CD1c-positive myeloid dendritic cell (primary cell): ENCODE measurements at regions not wholly inside any gene's neighbourhood (a gene's known extent, or its start where the extent isn't known, plus 50 kb on each side); places are given as distances from the start of the nearest gene placed in this dataset.
"Not testable (repeated sequence)": the region's sequence is repeated elsewhere in the genome, so short reads cannot be mapped to it uniquely, and the experiment has no call there.

ENCODE experiments used
- DNase-seq: peaks from one replicate; pipeline ENCODE4 v3.0.0-alpha.2; 2016; ENCODE audit errors: extremely low spot score

DNA sequence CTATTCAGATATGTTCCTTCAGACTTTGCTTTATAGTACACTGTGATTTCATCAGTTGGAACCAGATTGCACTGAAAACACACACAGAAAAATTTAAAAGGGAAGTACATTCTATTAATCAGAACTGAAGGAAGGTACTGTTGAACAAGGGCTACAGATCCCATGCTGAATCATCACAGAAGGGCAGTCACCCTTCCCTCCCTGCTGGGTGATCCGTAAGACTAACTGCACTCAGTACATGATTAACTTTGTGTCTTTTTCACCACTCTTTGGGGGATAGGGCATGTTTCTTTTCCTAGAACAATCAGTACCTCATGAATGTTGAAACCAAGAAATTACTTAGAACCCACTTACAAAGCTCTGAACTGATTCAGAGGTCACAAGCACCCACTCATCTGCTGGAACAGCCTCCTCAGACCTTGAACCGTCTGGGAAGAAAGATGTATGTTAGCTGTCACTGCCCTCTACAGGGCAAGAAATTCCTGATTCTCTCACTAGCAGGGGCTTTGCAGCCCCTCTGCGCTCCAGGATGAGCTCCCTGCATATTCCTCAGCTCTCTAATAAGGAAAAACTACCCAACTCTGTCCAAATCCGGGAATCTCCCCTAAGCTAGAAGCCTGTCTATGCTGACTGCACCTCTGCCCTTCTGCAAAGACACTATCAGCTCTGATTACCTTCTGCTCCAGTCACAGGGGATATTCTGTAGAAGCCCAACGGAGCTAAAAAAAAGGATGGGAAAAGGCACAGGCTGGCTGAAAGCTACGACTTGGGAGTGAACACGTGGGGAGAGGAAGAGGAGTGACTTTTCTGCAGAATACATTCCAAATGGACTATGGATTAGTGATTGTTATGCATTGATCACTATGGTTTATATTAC lies 51.0 kb downstream of the IARS1 start:
- peak; percentile 41 for DNase-seq

- DNase-seq, result no peak
Measured at GRCh38 chr9:92236915-92237314, 56.6 kb downstream of the IARS1 start.

DNA sequence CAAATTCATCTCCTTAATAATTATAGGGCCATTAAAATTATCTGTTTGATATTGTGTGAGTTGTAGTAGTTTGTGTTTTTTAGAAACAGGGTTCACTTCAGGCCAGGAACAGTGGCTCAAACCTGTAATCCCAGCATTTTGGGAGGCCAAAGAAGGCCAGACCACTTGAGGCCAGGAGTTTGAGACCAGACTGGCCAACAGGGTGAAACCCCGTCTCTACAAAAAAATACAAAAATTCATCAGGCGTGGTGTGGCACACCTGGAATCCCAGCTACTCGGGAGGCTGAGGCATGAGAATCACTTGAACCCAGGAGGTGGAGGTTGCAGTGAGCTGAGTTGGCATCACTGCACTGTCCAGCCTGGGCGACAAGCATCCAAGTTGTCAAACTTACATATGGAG lies 57.0 kb downstream of the IARS1 start:
- DNase-seq, result no peak

DNA sequence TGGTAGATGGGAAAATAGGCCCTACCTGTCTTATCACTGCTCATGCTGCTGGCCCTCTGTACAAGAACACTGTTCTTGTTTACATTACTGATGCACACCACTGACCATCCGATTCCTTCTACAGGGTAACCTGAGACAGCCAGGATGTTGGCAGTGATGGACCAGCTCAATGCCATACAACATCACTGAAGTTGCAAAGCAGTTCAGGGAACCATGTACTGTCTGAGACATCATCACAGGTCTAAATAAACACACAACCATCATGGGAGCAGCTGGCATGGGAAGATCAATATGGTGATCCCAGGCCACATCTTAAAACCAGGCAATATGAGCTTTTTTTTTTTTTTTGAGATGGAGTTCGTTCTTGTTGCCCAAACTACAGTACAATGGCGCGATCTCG lies 59.0 kb downstream of the IARS1 start:
- DNase-seq, result no peak

DNA sequence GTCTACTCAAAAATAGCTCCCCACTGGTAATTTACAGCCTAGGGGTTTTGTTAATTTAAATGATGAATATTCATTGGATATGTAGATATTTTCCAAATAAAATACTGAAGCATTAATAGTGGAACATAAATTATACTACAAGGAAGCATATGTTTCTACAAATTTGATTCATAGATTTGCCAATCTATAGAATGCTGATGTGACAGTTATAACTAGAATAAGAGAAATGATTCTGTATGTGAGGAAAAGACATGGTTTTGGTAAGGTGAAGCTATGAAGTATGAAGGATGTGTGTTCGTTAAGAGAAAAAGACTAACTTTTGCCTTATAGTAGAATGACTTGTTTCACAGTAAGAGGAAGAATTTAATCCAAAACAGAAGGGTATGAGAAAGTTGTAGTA lies 61.3 kb downstream of the IARS1 start:
- no peak for DNase-seq

- DNase-seq, result no peak
Measured at GRCh38 chr9:92228628-92229027, 64.9 kb downstream of the IARS1 start.

- no peak for DNase-seq
Measured at GRCh38 chr9:92224177-92224576, 69.3 kb downstream of the IARS1 start.

GRCh38 chr9:92223758-92224157 lies 69.7 kb downstream of the IARS1 start:
- DNase-seq, result no peak

DNA sequence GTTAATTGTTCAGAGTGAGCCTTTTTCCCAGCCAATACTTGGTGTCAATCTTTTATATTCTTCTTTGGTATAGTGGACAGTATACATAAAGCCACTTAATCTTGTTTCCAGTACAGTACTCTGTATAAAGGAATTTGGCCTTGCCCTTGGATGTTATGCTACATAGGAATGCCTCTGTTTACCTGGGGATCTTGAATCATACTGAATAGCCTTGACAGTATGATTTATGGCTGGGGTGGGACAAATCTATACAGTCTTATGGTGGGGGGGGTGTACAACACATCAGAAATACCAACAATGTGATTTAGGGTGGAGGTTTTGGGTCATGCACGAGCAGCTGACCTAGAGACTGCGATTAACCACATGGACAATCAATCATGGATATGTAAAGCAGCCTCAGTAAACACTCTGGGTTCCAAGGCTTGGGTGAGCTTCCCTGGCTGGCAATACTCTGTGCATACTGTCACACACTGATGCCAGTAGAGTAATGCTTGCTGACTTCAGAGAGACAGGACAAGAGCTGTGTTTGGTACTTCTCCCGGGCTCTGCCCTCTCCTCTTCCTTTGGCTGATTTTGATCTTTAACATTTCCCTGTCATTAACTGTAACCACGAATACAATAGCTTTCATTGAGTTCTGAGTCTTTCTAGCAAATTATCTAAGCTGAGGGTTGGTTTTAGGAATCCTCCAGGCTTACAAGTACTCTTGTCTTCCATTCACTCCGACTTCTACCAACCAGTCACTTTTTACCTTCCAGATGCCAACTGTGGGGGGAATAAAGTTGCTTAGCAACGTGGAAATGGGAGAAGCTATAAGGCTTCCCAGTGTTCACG lies 84.6 kb downstream of the IARS1 start:
- DNase-seq, result no peak

- no peak for DNase-seq
Measured at GRCh38 chr9:92206488-92206887, 87.0 kb downstream of the IARS1 start.

- DNase-seq, result not testable (repeated sequence)
Measured at GRCh38 chr9:92203887-92204286, 88.7 kb upstream of the SPTLC1 start.

DNA sequence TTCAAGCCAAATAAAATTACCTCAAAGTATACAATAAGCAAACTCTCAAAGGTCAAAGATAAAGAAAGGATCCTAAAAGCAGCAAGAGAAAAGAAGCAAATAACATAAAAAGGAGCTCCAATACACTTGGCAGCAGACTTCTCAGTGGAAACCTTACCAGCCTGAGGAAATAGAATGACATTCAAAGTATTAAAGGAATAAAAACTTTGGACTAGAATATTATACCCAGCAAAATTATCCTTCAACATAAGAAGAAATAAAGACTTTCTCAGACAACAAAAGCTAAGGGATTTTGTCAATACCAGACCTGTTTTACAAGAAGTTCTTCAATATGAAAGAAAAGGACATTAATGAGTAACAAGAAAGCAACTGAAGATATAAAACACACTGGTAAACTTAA lies 83.0 kb upstream of the SPTLC1 start:
- not testable (repeated sequence) for DNase-seq

- DNase-seq, result no peak
Measured at GRCh38 chr9:92196909-92197308, 81.7 kb upstream of the SPTLC1 start.

GRCh38 chr9:92196400-92196799 lies 81.2 kb upstream of the SPTLC1 start:
- DNase-seq, result no peak

- DNase-seq, result no peak
Measured at GRCh38 chr9:92191801-92192200, 76.6 kb upstream of the SPTLC1 start.

- no peak for DNase-seq
Measured at GRCh38 chr9:92190536-92190790, 75.2 kb upstream of the SPTLC1 start.

GRCh38 chr9:92189782-92190535 lies 74.7 kb upstream of the SPTLC1 start:
- DNase-seq, result no peak

- DNase-seq, result no peak
Measured at GRCh38 chr9:92188969-92189781, 74.0 kb upstream of the SPTLC1 start.

GRCh38 chr9:92187989-92188714 lies 72.9 kb upstream of the SPTLC1 start:
- DNase-seq, result no peak

- no peak for DNase-seq
Measured at GRCh38 chr9:92187390-92187789, 72.2 kb upstream of the SPTLC1 start.

GRCh38 chr9:92186631-92187030 lies 71.4 kb upstream of the SPTLC1 start:
- no peak for DNase-seq
